ENCODE measurements at regions not wholly inside any gene's neighbourhood (a gene's known extent, or its start where the extent isn't known, plus 50 kb on each side); places are given as distances from the start of the nearest gene placed in this dataset.

DNA sequence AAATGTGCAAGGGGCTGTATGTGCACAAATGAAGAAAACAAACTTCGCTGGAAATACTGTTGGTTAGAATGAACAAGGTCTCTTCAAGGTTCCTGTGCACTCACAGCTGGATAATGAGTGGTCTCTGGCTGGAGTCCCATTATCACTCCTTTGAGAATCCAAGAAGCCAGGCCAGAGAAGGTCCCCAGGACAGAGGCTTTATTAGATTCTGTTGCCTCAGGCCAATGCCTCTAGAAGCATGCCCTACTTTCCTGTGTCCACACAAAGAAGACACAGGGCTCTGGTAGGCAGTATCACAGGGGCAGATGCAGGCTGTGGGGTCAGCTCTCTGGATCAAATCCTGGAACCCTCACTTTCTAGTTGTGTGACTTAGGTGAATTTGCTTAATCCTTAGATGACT lies 384.7 kb downstream of the GRIN2B start:
- CTCF ChIA-PET = no interaction called here
- dilution Hi-C loops (cut with HindIII; ENCODE audit: low sequenced_read_pairs, unreplicated experiment) = no loop called here
- no peak for ATAC-seq (ENCODE audit: low read depth)

More for the DNA sequence above, 384.7 kb downstream of the GRIN2B start:
- Histone ChIP-seq H3K27me3 (ENCODE audit: control insufficient read depth, insufficient read depth, low read length) (no peaks in the 10 kb centered on the region), H3K56ac (ENCODE audit: extremely low read depth, insufficient read depth, low read length) (no peak overlapping the region), H3K4me2 (ENCODE audit: low read depth, low read length) (no peak overlapping the region), H3K9me3 (ENCODE audit: control insufficient read depth, insufficient read depth, low read length) (no peaks in the 10 kb centered on the region), H3K18ac (ENCODE audit: low read depth, low read length) (no peak overlapping the region), H2BK120ac (ENCODE audit: low read depth, low read length) (no peak overlapping the region), H4K5ac (ENCODE audit: low read depth, low read length) (no peak overlapping the region), H4K91ac (ENCODE audit: insufficient read depth, low read depth, low read length) (no peak overlapping the region), H4K20me1 (ENCODE audit: insufficient read depth, low read length) (no peaks in the 10 kb centered on the region), H3K4me3 (ENCODE audit: insufficient read depth, low read depth, low read length) (no peak overlapping the region), H4K8ac (ENCODE audit: low read depth in 2 of 2, low read length in 2 of 2) (no peak overlapping the region), H3K4me1 (ENCODE audit: control insufficient read depth, insufficient read depth, low read length) (no peaks in the 10 kb centered on the region), H2AK5ac (ENCODE audit: low read depth, low read length) (no peak overlapping the region), H3K4ac (ENCODE audit: low read depth, low read length) (no peak overlapping the region), H3K23ac (ENCODE audit: low read depth, low read length) (no peak overlapping the region), H3K27ac (ENCODE audit: insufficient read depth, low read length) (no peak overlapping the region), H2BK5ac (ENCODE audit: low read depth, low read length, poor library complexity, severe bottlenecking) (no peak overlapping the region), H3K9me1 (ENCODE audit: insufficient read depth, low read length) (no peaks in the 10 kb centered on the region), H3K9ac (ENCODE audit: low read depth, low read length) (no peak overlapping the region), H3K14ac (replicated peaks; ENCODE audit: low read depth, low read length) (no peak overlapping the region), H2BK20ac (ENCODE audit: low read depth, low read length) (no peak overlapping the region), H2AK9ac (replicated peaks; ENCODE audit: low read depth, low read length, poor library complexity) (no peak overlapping the region), H3K79me1 (ENCODE audit: low read depth in 1 of 2, low read length in 2 of 2) (no peaks in the 10 kb centered on the region), H2BK15ac (ENCODE audit: low read depth, low read length) (no peak overlapping the region), H2AFZ (replicated peaks; ENCODE audit: low read length, poor library complexity) (no peak overlapping the region), H3K36me3 (ENCODE audit: control insufficient read depth, insufficient read depth, low read length) (no peaks in the 10 kb centered on the region)
- WGBS, 2 experiments (ENCODE audit: extremely low coverage in 2 of 2, insufficient read length in 1 of 2) = no CpG with 5 or more reads among the region's 1 CpG
- DNase-seq = no peak
- intact Hi-C loops (cut with micrococcal nuclease) (no loop called here), in situ Hi-C loops (cut with MboI; ENCODE audit: low sequenced_read_pairs) (no loop called here)
- POLR2A ChIA-PET (ENCODE audit: unreplicated experiment) = no interaction called here
- TF ChIP-seq MAFK (IDR thresholded peaks at IDR 0.05; ENCODE audit: low read depth, low read length) (no peak), BHLHE40 (IDR thresholded peaks at IDR 0.05; ENCODE audit: low read depth, low read length) (no peak), FOS (IDR thresholded peaks at IDR 0.05; ENCODE audit: low read depth, low read length) (no peak), CEBPB (IDR thresholded peaks at IDR 0.05; ENCODE audit: low read depth, low read length) (no peak), POLR2A (IDR thresholded peaks at IDR 0.05; ENCODE audit: low read depth, low read length) (no peak), RFX5 (IDR thresholded peaks at IDR 0.05; ENCODE audit: low read depth, low read length) (no peak), NFE2L2 (IDR thresholded peaks at IDR 0.05; ENCODE audit: low read depth, low read length) (no peak), RCOR1 (IDR thresholded peaks at IDR 0.05; ENCODE audit: insufficient replicate concordance, low read length) (no peak), MAZ (IDR thresholded peaks at IDR 0.05; ENCODE audit: borderline replicate concordance, low read depth, low read length) (no peak), RAD21 (IDR thresholded peaks at IDR 0.05; ENCODE audit: low read length) (no peak), MXI1 (IDR thresholded peaks at IDR 0.05; ENCODE audit: borderline replicate concordance, low read depth, low read length) (no peak), CHD1 (IDR thresholded peaks at IDR 0.05; ENCODE audit: low read depth, low read length) (no peak), SMC3 (IDR thresholded peaks at IDR 0.05; ENCODE audit: low read depth, low read length) (no peak)
- TF ChIP-seq, protein P1, sequence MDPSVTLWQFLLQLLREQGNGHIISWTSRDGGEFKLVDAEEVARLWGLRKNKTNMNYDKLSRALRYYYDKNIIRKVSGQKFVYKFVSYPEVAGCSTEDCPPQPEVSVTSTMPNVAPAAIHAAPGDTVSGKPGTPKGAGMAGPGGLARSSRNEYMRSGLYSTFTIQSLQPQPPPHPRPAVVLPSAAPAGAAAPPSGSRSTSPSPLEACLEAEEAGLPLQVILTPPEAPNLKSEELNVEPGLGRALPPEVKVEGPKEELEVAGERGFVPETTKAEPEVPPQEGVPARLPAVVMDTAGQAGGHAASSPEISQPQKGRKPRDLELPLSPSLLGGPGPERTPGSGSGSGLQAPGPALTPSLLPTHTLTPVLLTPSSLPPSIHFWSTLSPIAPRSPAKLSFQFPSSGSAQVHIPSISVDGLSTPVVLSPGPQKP (IDR thresholded peaks at IDR 0.05; ENCODE audit: borderline replicate concordance, low read depth, low read length) = no peak
- TF ChIP-seq, protein P2, sequence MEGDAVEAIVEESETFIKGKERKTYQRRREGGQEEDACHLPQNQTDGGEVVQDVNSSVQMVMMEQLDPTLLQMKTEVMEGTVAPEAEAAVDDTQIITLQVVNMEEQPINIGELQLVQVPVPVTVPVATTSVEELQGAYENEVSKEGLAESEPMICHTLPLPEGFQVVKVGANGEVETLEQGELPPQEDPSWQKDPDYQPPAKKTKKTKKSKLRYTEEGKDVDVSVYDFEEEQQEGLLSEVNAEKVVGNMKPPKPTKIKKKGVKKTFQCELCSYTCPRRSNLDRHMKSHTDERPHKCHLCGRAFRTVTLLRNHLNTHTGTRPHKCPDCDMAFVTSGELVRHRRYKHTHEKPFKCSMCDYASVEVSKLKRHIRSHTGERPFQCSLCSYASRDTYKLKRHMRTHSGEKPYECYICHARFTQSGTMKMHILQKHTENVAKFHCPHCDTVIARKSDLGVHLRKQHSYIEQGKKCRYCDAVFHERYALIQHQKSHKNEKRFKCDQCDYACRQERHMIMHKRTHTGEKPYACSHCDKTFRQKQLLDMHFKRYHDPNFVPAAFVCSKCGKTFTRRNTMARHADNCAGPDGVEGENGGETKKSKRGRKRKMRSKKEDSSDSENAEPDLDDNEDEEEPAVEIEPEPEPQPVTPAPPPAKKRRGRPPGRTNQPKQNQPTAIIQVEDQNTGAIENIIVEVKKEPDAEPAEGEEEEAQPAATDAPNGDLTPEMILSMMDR (conservative IDR thresholded peaks at IDR 0.05; ENCODE audit: low read depth, low read length) = no peak
- TF ChIP-seq, protein P3, sequence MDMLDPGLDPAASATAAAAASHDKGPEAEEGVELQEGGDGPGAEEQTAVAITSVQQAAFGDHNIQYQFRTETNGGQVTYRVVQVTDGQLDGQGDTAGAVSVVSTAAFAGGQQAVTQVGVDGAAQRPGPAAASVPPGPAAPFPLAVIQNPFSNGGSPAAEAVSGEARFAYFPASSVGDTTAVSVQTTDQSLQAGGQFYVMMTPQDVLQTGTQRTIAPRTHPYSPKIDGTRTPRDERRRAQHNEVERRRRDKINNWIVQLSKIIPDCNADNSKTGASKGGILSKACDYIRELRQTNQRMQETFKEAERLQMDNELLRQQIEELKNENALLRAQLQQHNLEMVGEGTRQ (IDR thresholded peaks at IDR 0.05; ENCODE audit: low read depth, low read length) = no peak
- BruUV-seq (replicated peaks) = no TSS peak

Data from IMR-90 (cell line).